NCI-H1105 treated with DMSO at 0.1 percent for 48 hours (cell line): ENCODE measurements at regions not wholly inside any gene's neighbourhood (a gene's known extent, or its start where the extent isn't known, plus 50 kb on each side); places are given as distances from the start of the nearest gene placed in this dataset.
"Not testable (repeated sequence)": the region's sequence is repeated elsewhere in the genome, so short reads cannot be mapped to it uniquely, and the experiment has no call there.

Experiments used
- DNase-seq: peaks from one replicate; lab custom pipeline; 2025; lab: John Stamatoyannopoulos, UW

DNA sequence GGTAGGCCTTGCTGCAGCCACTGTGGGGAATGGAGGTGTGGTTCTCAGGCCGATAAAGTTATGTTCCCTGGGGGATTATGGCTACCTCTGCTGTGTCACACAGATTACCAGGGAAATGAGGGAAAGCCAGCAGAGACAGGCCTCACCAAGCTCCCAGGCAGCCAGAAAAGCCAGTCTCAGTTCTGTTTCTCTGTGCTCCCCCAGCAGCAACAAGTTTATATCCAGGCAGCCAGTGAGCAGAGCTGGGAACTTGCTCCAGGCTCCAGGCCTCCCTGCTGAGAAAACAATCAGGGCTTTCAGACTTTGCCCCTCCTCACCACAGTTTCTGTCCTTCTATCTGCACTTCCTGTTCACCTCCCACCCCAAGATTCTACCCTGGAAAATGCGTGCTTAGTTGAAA, 596.6 kb upstream of the GYPC start:
- no peak for DNase-seq

- no peak for DNase-seq
Measured at GRCh38 chr2:126085011-126085795, 570.8 kb upstream of the GYPC start.

- DNase-seq: peak; percentile 56
Measured at GRCh38 chr2:126100962-126101361, 555.0 kb upstream of the GYPC start.

GRCh38 chr2:126106006-126106405, 550.0 kb upstream of the GYPC start:
- no peak for DNase-seq

GRCh38 chr2:126107883-126108282, 548.1 kb upstream of the GYPC start:
- no peak for DNase-seq

GRCh38 chr2:126115975-126116374, 540.0 kb upstream of the GYPC start:
- no peak for DNase-seq

DNA sequence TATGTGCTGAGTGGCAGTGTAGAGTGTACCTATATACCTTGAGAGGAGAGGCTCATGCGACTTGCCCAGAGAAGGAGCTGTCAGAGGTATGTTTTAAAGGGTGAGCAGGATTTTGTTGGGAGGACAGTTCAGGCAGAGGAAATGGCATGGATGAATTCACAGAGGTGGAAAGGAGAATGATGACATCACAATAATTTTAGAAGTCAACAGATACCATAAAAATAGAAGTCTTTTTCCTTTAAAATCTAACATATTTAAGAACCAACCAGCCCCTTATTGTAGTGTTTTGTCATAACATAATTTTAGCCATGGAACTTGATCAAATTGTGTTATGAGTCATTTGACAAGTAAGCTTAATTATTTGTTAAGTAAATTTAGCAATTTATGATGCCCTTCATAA, 538.1 kb upstream of the GYPC start:
- DNase-seq: no peak

GRCh38 chr2:126145752-126146151, 510.2 kb upstream of the GYPC start:
- no peak for DNase-seq

DNA sequence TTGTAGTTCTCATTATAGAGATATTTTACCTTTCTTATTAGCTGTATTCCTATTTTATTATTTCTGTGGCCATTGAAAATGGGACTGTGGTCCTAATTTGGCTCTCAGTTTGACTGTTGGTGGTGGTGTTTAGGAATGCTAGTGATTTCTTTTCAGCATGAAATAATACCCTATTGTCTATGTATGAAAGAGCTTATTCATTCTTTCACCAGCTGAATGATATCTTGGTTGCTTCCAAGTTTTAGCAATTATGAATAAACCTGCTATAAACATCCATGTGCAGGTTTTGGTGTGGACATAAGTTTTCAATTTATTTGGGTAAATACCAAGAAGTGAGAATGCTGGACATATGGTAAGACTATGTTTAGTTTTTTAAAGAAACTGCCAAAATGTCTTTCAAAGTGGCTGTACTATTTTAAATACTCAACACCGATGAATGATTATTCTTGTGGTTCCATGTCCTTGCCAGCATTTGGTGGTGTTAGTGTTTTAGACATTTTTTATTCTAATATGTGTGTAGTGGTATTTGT, 501.6 kb upstream of the GYPC start:
- no peak for DNase-seq

DNA sequence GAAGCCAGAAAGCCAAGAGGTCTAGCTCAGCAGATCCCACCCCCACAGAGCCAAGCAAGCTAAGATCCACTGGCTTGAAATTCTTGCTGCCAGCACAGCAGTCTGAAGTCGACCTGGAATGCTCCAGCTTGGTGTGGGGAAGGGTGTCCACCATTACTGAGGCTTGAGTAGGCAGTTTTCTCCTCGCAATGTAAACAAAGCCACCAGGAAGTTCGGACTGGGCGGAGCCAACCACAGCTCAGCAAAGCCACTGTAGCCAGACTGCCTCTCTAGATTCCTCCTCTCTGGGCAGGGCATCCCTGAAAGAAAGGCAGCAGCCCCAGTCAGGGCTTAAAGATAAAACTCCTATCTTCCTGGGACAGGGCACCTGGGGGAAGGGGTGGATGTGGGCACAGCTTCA, 495.0 kb upstream of the GYPC start:
- DNase-seq: not testable (repeated sequence)

DNA sequence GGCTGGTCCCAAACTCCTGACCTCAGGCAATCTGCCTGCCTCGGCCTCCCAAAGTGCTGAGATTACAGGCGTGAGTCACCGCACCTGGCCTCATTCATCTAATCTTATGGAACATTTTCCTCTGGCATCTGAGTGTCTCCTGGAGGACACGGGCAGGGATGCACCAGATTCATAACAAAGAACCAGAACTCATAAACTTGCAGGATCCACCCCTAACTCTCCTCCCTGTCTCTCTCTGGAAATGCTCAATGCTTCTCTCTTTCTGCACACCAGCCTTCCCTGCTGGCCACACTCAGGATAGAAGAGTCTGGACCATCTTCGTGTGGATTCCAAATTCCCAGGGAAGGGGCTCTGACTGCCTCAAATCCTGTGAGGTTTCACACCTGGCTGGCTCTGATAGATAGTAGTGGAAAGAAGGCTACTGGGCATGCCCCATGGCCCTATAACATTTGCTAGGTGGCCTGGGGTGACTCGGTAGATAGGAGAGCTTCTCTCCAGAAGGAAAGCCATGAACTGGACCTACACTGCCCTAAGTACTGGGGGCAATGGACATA, 483.2 kb upstream of the GYPC start:
- DNase-seq: no peak

- DNase-seq: no peak
Measured at GRCh38 chr2:126175222-126175621, 480.7 kb upstream of the GYPC start.

DNA sequence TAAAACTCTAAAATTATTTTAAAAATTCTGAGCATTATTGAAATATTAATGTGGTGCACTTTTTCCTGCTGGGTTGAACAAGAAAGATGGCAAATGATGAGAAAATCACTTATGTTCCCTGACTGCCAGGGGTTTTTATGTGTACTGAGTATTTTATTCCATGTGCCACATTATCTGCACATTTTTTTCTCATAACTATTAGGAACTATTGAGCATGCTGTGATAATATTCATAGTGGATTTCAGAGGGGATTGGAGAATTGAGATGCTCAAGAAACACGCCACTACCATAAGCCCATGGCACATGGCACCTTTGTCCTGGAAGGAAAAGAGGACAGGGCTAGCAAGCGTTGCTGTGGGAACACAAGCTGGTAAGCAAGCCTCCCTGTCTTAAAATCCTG, 478.5 kb upstream of the GYPC start:
- DNase-seq: no peak

GRCh38 chr2:126187668-126188067, 468.3 kb upstream of the GYPC start:
- DNase-seq: no peak

GRCh38 chr2:126189527-126189926, 466.4 kb upstream of the GYPC start:
- no peak for DNase-seq

- DNase-seq: no peak
Measured at GRCh38 chr2:126200538-126200937, 455.4 kb upstream of the GYPC start.

- no peak for DNase-seq
Measured at GRCh38 chr2:126208266-126208665, 447.7 kb upstream of the GYPC start.

DNA sequence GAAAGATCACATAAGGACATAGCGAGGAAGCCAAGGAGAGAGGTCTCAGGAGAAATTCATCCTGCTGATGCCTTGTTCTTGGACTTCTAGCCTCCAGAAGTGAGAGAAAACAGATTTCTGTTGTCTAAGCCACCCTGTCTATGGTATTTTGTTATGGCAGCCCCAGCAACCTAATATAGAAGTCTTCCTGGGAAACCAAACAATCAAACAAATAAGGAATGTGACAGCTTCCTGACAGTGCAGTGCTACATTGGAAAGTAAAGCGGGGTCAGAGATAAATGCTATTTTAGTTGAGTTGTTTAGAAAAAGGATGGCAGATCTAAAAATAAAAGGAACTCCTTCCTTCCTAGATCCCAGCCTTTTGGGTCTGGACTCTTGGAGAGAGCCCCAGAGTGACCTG, 443.2 kb upstream of the GYPC start:
- DNase-seq: no peak

DNA sequence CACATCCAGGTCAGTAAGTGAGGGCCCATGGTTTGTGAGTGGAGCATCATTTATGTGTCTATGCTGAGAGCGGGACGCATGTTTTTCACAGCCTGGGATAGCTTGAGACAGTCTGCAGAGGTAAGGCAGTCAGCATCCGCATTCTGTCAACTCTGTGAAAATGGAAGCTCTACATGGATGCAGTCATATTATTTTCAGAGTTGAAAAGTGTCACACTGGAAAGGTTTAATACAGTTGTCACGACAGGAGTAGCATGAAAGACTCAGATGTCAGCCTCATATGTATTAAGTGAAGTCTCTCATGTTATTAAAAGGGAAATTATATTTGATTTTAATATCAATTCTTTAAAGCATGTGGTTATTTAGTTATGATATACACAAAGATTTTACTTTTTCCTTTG, 436.9 kb upstream of the GYPC start:
- no peak for DNase-seq

DNA sequence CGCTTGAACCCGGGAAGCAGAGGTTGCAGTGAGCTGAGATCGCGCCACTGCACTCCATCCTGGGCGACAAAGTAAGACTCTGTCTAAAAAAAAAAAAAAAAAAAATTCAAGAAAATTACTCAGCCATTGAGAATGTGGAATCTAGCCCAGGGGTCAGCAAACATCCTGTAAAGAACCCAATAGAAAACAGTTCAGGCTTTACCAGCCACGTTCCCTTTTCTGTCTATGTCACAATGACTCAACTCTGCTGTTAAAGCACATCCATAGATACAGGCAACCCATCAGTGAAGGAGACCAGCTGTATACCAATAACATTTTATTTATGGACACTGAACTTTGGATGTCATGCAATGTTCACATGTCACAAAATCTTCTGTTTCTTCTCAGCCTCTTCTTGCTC, 435.6 kb upstream of the GYPC start:
- no peak for DNase-seq

GRCh38 chr2:126221506-126221905, 434.5 kb upstream of the GYPC start:
- DNase-seq: no peak

GRCh38 chr2:126222278-126222677, 433.7 kb upstream of the GYPC start:
- DNase-seq: no peak

GRCh38 chr2:126224776-126225175, 431.2 kb upstream of the GYPC start:
- no peak for DNase-seq

DNA sequence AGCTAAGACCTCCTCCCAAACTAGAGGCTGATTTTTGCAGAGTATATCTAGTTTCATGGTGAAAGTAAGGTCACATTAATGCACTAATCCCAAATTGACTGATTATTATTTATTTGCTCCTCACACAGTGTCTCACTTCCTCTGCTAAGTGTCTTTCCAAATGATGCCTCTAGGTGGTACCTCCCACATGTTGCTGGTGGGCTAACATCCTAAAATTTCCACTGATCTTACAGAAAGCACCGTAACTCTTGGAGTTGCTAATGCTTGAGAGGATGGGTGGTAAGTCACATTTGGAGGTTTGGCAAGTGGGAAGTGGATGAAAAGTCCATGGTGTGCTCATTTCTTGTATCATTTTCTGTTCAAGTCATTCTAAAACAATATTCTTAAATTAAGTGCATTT, 428.7 kb upstream of the GYPC start:
- DNase-seq: no peak
